HTR-8/SVneo (cell line): ENCODE measurements at regions not wholly inside any gene's neighbourhood (a gene's known extent, or its start where the extent isn't known, plus 50 kb on each side); places are given as distances from the start of the nearest gene placed in this dataset.

Source experiments
- DNase-seq: peaks from one replicate; pipeline ENCODE4 v3.0.0; 2011; ENCODE audit warnings: low spot score, mixed read lengths; ENCODE audit not compliant: insufficient read length
- FAIRE-seq: peaks from 2 replicates; lab custom pipeline; 2011; peaks lifted over from hg19 to GRCh38; lab: Jason Lieb, UNC

GRCh38 chr7:108809356-108809755 lies 239.7 kb downstream of the DNAJB9 start:
- FAIRE-seq = no peak

GRCh38 chr7:108810756-108811385 lies 241.2 kb downstream of the DNAJB9 start:
- FAIRE-seq (no peak), DNase-seq (no peak)

More at GRCh38 chr7:108809356-108809755, 239.7 kb downstream of the DNAJB9 start:
- DNase-seq = no peak

- FAIRE-seq = no peak
- DNase-seq = no peak
These were observed 243.8 kb downstream of the DNAJB9 start for GRCh38 chr7:108813251-108814014.

- FAIRE-seq (no peak), DNase-seq (no peak)
These were observed 246.1 kb downstream of the DNAJB9 start for GRCh38 chr7:108815815-108816214.

GRCh38 chr7:108818742-108819141 lies 249.1 kb downstream of the DNAJB9 start:
- DNase-seq = no peak
- FAIRE-seq = no peak

GRCh38 chr7:108824840-108825580 lies 255.3 kb downstream of the DNAJB9 start:
- DNase-seq (no peak), FAIRE-seq (no peak)

- FAIRE-seq = no peak
- DNase-seq = no peak
These were observed 255.9 kb downstream of the DNAJB9 start for GRCh38 chr7:108825581-108825909.

- no peak for DNase-seq
- no peak for FAIRE-seq
These were observed 266.6 kb downstream of the DNAJB9 start for GRCh38 chr7:108836256-108836655.

- no peak for DNase-seq
- no peak for FAIRE-seq
These were observed 268.5 kb downstream of the DNAJB9 start for GRCh38 chr7:108838198-108838597.

- DNase-seq = no peak
- no peak for FAIRE-seq
These were observed 269.4 kb downstream of the DNAJB9 start for GRCh38 chr7:108839076-108839475.

GRCh38 chr7:108845951-108846350 lies 276.3 kb downstream of the DNAJB9 start:
- FAIRE-seq (no peak), DNase-seq (no peak)

GRCh38 chr7:108846471-108846870 lies 276.8 kb downstream of the DNAJB9 start:
- DNase-seq (no peak), FAIRE-seq (no peak)

GRCh38 chr7:108848486-108848885 lies 278.8 kb downstream of the DNAJB9 start:
- DNase-seq = no peak
- FAIRE-seq = no peak

GRCh38 chr7:108860615-108861014 lies 290.9 kb downstream of the DNAJB9 start:
- DNase-seq = no peak
- FAIRE-seq = no peak

- FAIRE-seq = no peak
These were observed 291.4 kb downstream of the DNAJB9 start for GRCh38 chr7:108861071-108861470.

GRCh38 chr7:108863227-108863848 lies 293.7 kb downstream of the DNAJB9 start:
- no peak for FAIRE-seq
- DNase-seq = no peak

More at GRCh38 chr7:108861071-108861470, 291.4 kb downstream of the DNAJB9 start:
- no peak for DNase-seq

- no peak for DNase-seq
- FAIRE-seq = no peak
These were observed 299.4 kb downstream of the DNAJB9 start for GRCh38 chr7:108869070-108869469.

GRCh38 chr7:108875139-108875538 lies 305.5 kb downstream of the DNAJB9 start:
- FAIRE-seq (no peak), DNase-seq (no peak)

GRCh38 chr7:108890862-108891261 lies 321.2 kb downstream of the DNAJB9 start:
- FAIRE-seq (no peak), DNase-seq (no peak)

GRCh38 chr7:108908456-108908855 lies 338.8 kb downstream of the DNAJB9 start:
- FAIRE-seq = no peak
- no peak for DNase-seq

GRCh38 chr7:108911016-108911415 lies 341.3 kb downstream of the DNAJB9 start:
- FAIRE-seq (no peak), DNase-seq (no peak)
